HS-5 (cell line): ENCODE measurements at regions not wholly inside any gene's neighbourhood (a gene's known extent, or its start where the extent isn't known, plus 50 kb on each side); places are given as distances from the start of the nearest gene placed in this dataset.

Experiments used
- DNase-seq: peaks from one replicate; pipeline ENCODE4 v3.0.0-alpha.2; 2012; ENCODE audit warnings: low read depth

- no peak for DNase-seq
Measured at GRCh38 chr15:77753281-77753873, 120.7 kb upstream of the LINGO1 start.

GRCh38 chr15:77749998-77750540, 117.4 kb upstream of the LINGO1 start:
- DNase-seq, result no peak

GRCh38 chr15:77749236-77749997, 116.7 kb upstream of the LINGO1 start:
- DNase-seq, result no peak

GRCh38 chr15:77748078-77749064, 115.7 kb upstream of the LINGO1 start:
- no peak for DNase-seq

- no peak for DNase-seq
Measured at GRCh38 chr15:77747175-77748077, 114.7 kb upstream of the LINGO1 start.

- DNase-seq, result no peak
Measured at GRCh38 chr15:77746254-77747174, 113.8 kb upstream of the LINGO1 start.

- DNase-seq, result no peak
Measured at GRCh38 chr15:77744398-77744797, 111.7 kb upstream of the LINGO1 start.

- DNase-seq, result no peak
Measured at GRCh38 chr15:77742570-77742969, 109.9 kb upstream of the LINGO1 start.

GRCh38 chr15:77742127-77742526, 109.4 kb upstream of the LINGO1 start:
- DNase-seq, result no peak

- DNase-seq, result no peak
Measured at GRCh38 chr15:77741106-77741505, 108.4 kb upstream of the LINGO1 start.

GRCh38 chr15:77739591-77740378, 107.1 kb upstream of the LINGO1 start:
- DNase-seq, result no peak

- DNase-seq, result no peak
Measured at GRCh38 chr15:77738441-77739302, 106.0 kb upstream of the LINGO1 start.

GRCh38 chr15:77738038-77738370, 105.3 kb upstream of the LINGO1 start:
- no peak for DNase-seq

- no peak for DNase-seq
Measured at GRCh38 chr15:77737238-77738037, 104.7 kb upstream of the LINGO1 start.

GRCh38 chr15:77734306-77734705, 101.6 kb upstream of the LINGO1 start:
- DNase-seq, result no peak

- DNase-seq, result no peak
Measured at GRCh38 chr15:77733579-77734300, 101.0 kb upstream of the LINGO1 start.
